ENCODE measurements at regions not wholly inside any gene's neighbourhood (a gene's known extent, or its start where the extent isn't known, plus 50 kb on each side); places are given as distances from the start of the nearest gene placed in this dataset.

GRCh38 chr6:33856655-33857054 is 52.9 kb upstream of the MLN start:
- no peak for TF ChIP-seq CTCF (conservative IDR thresholded peaks at IDR 0.05; ENCODE audit: control insufficient read depth, insufficient read depth, low read depth, low read length)
- DNase-seq (ENCODE audit: low read depth): no peak
- no peak overlapping the region for H3K4me3 ChIP-seq (ENCODE audit: control insufficient read depth, low read depth, low read length)

DNA sequence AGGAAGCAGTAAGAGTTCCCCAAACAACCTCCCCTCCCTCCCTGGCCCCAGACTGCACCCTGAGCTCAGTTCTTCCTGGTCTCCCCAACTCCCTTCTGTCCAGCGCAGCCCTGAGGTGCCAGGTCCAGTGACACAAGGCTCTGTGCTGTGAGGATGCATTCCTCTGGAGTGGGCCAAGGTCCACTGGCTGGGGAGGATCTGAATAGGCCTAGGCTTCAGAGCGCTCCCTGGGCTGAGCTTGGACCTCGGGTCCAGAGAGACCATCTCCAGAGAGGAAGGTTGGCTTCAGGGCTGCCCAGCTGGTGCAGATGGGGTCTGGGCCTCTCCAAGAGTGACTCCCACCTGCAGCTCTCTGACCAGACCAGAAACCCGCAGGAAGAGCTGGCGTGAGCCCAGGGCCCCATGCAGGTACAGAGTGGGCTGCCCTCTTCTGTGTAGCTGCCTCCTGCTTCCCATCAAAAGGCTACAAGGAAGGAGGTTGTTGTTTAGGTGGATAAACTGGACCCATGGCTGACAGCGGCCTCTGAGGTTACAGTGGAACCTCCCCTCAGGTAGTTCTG is 52.3 kb upstream of the MLN start:
- H3K4me3 ChIP-seq (ENCODE audit: control insufficient read depth, low read depth, low read length): no peak overlapping the region
- no peak for DNase-seq (ENCODE audit: low read depth)
- no peak for TF ChIP-seq CTCF (conservative IDR thresholded peaks at IDR 0.05; ENCODE audit: control insufficient read depth, insufficient read depth, low read depth, low read length)

DNA sequence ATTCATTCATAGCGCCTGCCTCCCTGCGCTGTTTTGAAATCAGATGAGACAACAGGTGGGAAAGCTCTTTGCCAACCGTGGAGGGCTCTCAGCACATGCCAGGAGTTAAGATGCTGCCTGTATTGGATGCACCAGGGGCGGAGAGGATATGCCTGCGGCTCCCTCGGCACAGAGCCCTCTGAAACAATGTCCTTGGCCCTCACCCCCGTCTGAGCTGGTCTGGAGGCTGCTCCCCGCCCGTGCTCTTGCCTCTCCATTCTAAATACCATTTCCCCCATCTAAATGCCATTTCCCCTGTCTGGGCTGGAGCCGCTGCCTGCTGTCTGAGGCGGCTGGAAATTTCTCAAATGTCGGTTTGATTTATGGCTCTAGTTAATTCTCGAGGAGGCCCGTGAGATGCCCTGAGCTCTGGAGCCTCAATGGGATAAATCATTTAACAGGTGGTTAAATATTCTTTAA is 50.8 kb upstream of the MLN start:
- no peak overlapping the region for H3K4me3 ChIP-seq (ENCODE audit: control insufficient read depth, low read depth, low read length)
- TF ChIP-seq CTCF (conservative IDR thresholded peaks at IDR 0.05; ENCODE audit: control insufficient read depth, insufficient read depth, low read depth, low read length): no peak
- no peak for DNase-seq (ENCODE audit: low read depth)

- TF ChIP-seq CTCF (conservative IDR thresholded peaks at IDR 0.05; ENCODE audit: control insufficient read depth, insufficient read depth, low read depth, low read length): no peak
- no peak for DNase-seq (ENCODE audit: low read depth)
- no peak overlapping the region for H3K4me3 ChIP-seq (ENCODE audit: control insufficient read depth, low read depth, low read length)
These were observed 49.9 kb upstream of the MLN start for GRCh38 chr6:33853736-33854135.

Data from fibroblast of mammary gland (primary cell).